GM19324 (cell line): ENCODE measurements at regions not wholly inside any gene's neighbourhood (a gene's known extent, or its start where the extent isn't known, plus 50 kb on each side); places are given as distances from the start of the nearest gene placed in this dataset.

Experiments used
- ATAC-seq: cut with Tn5 transposase; IDR thresholded peaks from one replicate; pipeline ENCODE4 v1.9.1; 2021; ENCODE audit warnings: mild to moderate bottlenecking, moderate library complexity; ENCODE audit not compliant: unreplicated experiment, low FRiP score

- ATAC-seq: no peak
These were observed 249.8 kb upstream of the PRDM9 start for GRCh38 chr5:23257656-23258055.

GRCh38 chr5:23253621-23254198 lies 253.7 kb upstream of the PRDM9 start:
- ATAC-seq: no peak

- no peak for ATAC-seq
These were observed 264.5 kb upstream of the PRDM9 start for GRCh38 chr5:23242891-23243290.

- ATAC-seq: no peak
These were observed 272.2 kb upstream of the PRDM9 start for GRCh38 chr5:23235246-23235645.

- ATAC-seq: no peak
These were observed 273.2 kb upstream of the PRDM9 start for GRCh38 chr5:23234197-23234596.

GRCh38 chr5:23223846-23224245 lies 283.6 kb upstream of the PRDM9 start:
- no peak for ATAC-seq

- no peak for ATAC-seq
These were observed 285.6 kb upstream of the PRDM9 start for GRCh38 chr5:23221831-23222230.

- ATAC-seq: no peak
These were observed 290.2 kb upstream of the PRDM9 start for GRCh38 chr5:23217159-23217558.

GRCh38 chr5:23216345-23216744 lies 291.1 kb upstream of the PRDM9 start:
- ATAC-seq: no peak

GRCh38 chr5:23208959-23209431 lies 298.4 kb upstream of the PRDM9 start:
- peak; percentile 70 for ATAC-seq

- ATAC-seq: no peak
These were observed 303.3 kb upstream of the PRDM9 start for GRCh38 chr5:23204111-23204510.

GRCh38 chr5:23169660-23170416 lies 316.7 kb upstream of the CDH12 start:
- no peak for ATAC-seq

GRCh38 chr5:23164971-23165370 lies 311.8 kb upstream of the CDH12 start:
- ATAC-seq: no peak

- ATAC-seq: no peak
These were observed 305.0 kb upstream of the CDH12 start for GRCh38 chr5:23158179-23158578.

- ATAC-seq: no peak
These were observed 304.6 kb upstream of the CDH12 start for GRCh38 chr5:23157716-23158115.

- no peak for ATAC-seq
These were observed 304.0 kb upstream of the CDH12 start for GRCh38 chr5:23157169-23157568.

- no peak for ATAC-seq
These were observed 294.5 kb upstream of the CDH12 start for GRCh38 chr5:23147625-23148024.

- ATAC-seq: no peak
These were observed 293.0 kb upstream of the CDH12 start for GRCh38 chr5:23146183-23146582.

- no peak for ATAC-seq
These were observed 286.4 kb upstream of the CDH12 start for GRCh38 chr5:23139338-23140171.

- no peak for ATAC-seq
These were observed 283.8 kb upstream of the CDH12 start for GRCh38 chr5:23136958-23137357.

- ATAC-seq: no peak
These were observed 279.1 kb upstream of the CDH12 start for GRCh38 chr5:23132231-23132630.
